Esophagus muscularis mucosa (tissue), 4 donors: ENCODE measurements at regions not wholly inside any gene's neighbourhood (a gene's known extent, or its start where the extent isn't known, plus 50 kb on each side); places are given as distances from the start of the nearest gene placed in this dataset.
"Not testable (repeated sequence)": the region's sequence is repeated elsewhere in the genome, so short reads cannot be mapped to it uniquely, and the experiment has no call there.

ENCODE experiments used
- EP300 ChIP-seq: sonication (generic); formaldehyde crosslinking; IDR thresholded peaks from one replicate; pipeline ENCODE4 v1.6.1; 2017; ENCODE audit warnings: antibody characterized with exemption
- POLR2A ChIP-seq: fragments of 450-650 bp; IDR thresholded peaks from one replicate; pipeline ENCODE4 v1.6.1; 2017; ENCODE audit warnings: antibody characterized with exemption, moderate library complexity, mild to moderate bottlenecking, low read depth
- POLR2AphosphoS5 ChIP-seq, 2 donors: sonication (generic); formaldehyde crosslinking; IDR thresholded peaks; one replicate each; pipeline ENCODE4 v1.6.1; 2017; ENCODE audit warnings: antibody characterized with exemption in 2 of 2
- TF ChIP-seq, protein P1 (sequence below), 3 experiments: fragments of 200-600 bp in 2 of 3; fragments of 450-650 bp in 1 of 3; sonication (generic) in 2 of 3; IDR thresholded peaks; one replicate each; pipeline ENCODE4 v1.5.1; 2017 to 2019; ENCODE audit warnings: antibody characterized with exemption in 3 of 3, mild to moderate bottlenecking in 2 of 3, moderate library complexity in 1 of 3

- not testable (repeated sequence) for TF ChIP-seq POLR2AphosphoS5 (IDR thresholded peaks at IDR 0.05); POLR2A; EP300
- TF ChIP-seq, protein P1, sequence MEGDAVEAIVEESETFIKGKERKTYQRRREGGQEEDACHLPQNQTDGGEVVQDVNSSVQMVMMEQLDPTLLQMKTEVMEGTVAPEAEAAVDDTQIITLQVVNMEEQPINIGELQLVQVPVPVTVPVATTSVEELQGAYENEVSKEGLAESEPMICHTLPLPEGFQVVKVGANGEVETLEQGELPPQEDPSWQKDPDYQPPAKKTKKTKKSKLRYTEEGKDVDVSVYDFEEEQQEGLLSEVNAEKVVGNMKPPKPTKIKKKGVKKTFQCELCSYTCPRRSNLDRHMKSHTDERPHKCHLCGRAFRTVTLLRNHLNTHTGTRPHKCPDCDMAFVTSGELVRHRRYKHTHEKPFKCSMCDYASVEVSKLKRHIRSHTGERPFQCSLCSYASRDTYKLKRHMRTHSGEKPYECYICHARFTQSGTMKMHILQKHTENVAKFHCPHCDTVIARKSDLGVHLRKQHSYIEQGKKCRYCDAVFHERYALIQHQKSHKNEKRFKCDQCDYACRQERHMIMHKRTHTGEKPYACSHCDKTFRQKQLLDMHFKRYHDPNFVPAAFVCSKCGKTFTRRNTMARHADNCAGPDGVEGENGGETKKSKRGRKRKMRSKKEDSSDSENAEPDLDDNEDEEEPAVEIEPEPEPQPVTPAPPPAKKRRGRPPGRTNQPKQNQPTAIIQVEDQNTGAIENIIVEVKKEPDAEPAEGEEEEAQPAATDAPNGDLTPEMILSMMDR (IDR thresholded peaks at IDR 0.05): not testable (repeated sequence)
These were observed 242.2 kb downstream of the ACTR3 start for GRCh38 chr2:114132050-114132449.
